K562 (cell line): ENCODE measurements at regions not wholly inside any gene's neighbourhood (a gene's known extent, or its start where the extent isn't known, plus 50 kb on each side); places are given as distances from the start of the nearest gene placed in this dataset.

Experiments
- AFF4 ChIP-seq: sonication (generic); formaldehyde crosslinking; IDR thresholded peaks from 2 replicates; pipeline ENCODE4 v1.8.0; 2023; ENCODE audit warnings: mild to moderate bottlenecking, missing genetic modification reagents
- CHD2 ChIP-seq: IDR thresholded peaks from 2 replicates; pipeline ENCODE4 v1.6.1; 2011; ENCODE audit warnings: low read depth, low read length
- EP300 ChIP-seq: IDR thresholded peaks from 2 replicates; pipeline ENCODE4 v1.6.1; 2012; ENCODE audit warnings: low read length, improper control_type of control experiment
- HINFP ChIP-seq: fragments of 450-650 bp; conservative IDR thresholded peaks from 2 replicates; pipeline ENCODE4 v1.6.1; 2016; ENCODE audit warnings: missing genetic modification characterization, low read depth, mild to moderate bottlenecking, control low read depth, missing compliant biosample characterization
- MXD1 ChIP-seq: fragments of 250-450 bp; sonication (Bioruptor Pico); IDR thresholded peaks from 2 replicates; pipeline ENCODE4 v1.8.0; 2021; ENCODE audit warnings: borderline replicate concordance, mild to moderate bottlenecking, moderate library complexity; ENCODE audit not compliant: poor library complexity, severe bottlenecking
- STAT5B ChIP-seq: fragments of 250-450 bp; sonication (Bioruptor Pico); IDR thresholded peaks from 2 replicates; pipeline ENCODE4 v1.8.0; 2021; ENCODE audit warnings: mild to moderate bottlenecking, inconsistent platforms
- ZBTB7A ChIP-seq: IDR thresholded peaks from 2 replicates; pipeline ENCODE4 v1.6.1; 2011; ENCODE audit warnings: low read depth, mild to moderate bottlenecking, low read length, moderate library complexity, borderline replicate concordance; ENCODE audit not compliant: control insufficient read depth
- ZNF12 ChIP-seq: sonication (generic); formaldehyde crosslinking; IDR thresholded peaks from 2 replicates; pipeline ENCODE4 v1.4.0; 2020; ENCODE audit warnings: mild to moderate bottlenecking, missing genetic modification reagents
- ZNF830 ChIP-seq: fragments of 250-450 bp; sonication (Bioruptor Pico); IDR thresholded peaks from 2 replicates; pipeline ENCODE4 v1.5.0; 2021; ENCODE audit warnings: mild to moderate bottlenecking
- TF ChIP-seq, protein P1 (sequence below), 3 experiments: IDR thresholded peaks in 2 of 3; conservative IDR thresholded peaks in 1 of 3; 2 replicates each; pipeline ENCODE4 v1.5.1; 2011 to 2012; ENCODE audit warnings: low read length in 3 of 3, mild to moderate bottlenecking in 3 of 3, control low read depth in 2 of 3, improper control_type of control experiment in 1 of 3, inconsistent platforms in 1 of 3, low read depth in 1 of 3, mixed read lengths in 1 of 3, moderate library complexity in 1 of 3; ENCODE audit not compliant: insufficient read depth in 2 of 3
- TF ChIP-seq, protein P2 (sequence below): sonication (generic); IDR thresholded peaks from 2 replicates; pipeline ENCODE4 v1.6.1; 2016

- TF ChIP-seq STAT5B (CRISPR knock-in tag) = no peak
- TF ChIP-seq, protein P1, sequence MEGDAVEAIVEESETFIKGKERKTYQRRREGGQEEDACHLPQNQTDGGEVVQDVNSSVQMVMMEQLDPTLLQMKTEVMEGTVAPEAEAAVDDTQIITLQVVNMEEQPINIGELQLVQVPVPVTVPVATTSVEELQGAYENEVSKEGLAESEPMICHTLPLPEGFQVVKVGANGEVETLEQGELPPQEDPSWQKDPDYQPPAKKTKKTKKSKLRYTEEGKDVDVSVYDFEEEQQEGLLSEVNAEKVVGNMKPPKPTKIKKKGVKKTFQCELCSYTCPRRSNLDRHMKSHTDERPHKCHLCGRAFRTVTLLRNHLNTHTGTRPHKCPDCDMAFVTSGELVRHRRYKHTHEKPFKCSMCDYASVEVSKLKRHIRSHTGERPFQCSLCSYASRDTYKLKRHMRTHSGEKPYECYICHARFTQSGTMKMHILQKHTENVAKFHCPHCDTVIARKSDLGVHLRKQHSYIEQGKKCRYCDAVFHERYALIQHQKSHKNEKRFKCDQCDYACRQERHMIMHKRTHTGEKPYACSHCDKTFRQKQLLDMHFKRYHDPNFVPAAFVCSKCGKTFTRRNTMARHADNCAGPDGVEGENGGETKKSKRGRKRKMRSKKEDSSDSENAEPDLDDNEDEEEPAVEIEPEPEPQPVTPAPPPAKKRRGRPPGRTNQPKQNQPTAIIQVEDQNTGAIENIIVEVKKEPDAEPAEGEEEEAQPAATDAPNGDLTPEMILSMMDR (IDR thresholded peaks at IDR 0.05 in 2 of 3, conservative IDR thresholded peaks at IDR 0.05 in 1 of 3; ENCODE audit: insufficient read depth in 2 of 3, low read depth in 1 of 3, low read length in 3 of 3) = no peak
- TF ChIP-seq ZBTB7A = no peak
- TF ChIP-seq EP300 = no peak
- no peak for TF ChIP-seq MXD1 (CRISPR knock-in tag)
- TF ChIP-seq ZNF830 (CRISPR knock-in tag) = no peak
- TF ChIP-seq AFF4 (CRISPR knock-in tag) = no peak
- no peak for TF ChIP-seq CHD2
- no peak for TF ChIP-seq HINFP
- TF ChIP-seq, protein P2, sequence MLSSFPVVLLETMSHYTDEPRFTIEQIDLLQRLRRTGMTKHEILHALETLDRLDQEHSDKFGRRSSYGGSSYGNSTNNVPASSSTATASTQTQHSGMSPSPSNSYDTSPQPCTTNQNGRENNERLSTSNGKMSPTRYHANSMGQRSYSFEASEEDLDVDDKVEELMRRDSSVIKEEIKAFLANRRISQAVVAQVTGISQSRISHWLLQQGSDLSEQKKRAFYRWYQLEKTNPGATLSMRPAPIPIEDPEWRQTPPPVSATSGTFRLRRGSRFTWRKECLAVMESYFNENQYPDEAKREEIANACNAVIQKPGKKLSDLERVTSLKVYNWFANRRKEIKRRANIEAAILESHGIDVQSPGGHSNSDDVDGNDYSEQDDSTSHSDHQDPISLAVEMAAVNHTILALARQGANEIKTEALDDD = no peak
- no peak for TF ChIP-seq ZNF12 (CRISPR knock-in tag)
Measured at GRCh38 chr16:85473323-85473722, 139.8 kb upstream of the GSE1 start.
